ENCODE measurements at regions not wholly inside any gene's neighbourhood (a gene's known extent, or its start where the extent isn't known, plus 50 kb on each side); places are given as distances from the start of the nearest gene placed in this dataset.

DNA sequence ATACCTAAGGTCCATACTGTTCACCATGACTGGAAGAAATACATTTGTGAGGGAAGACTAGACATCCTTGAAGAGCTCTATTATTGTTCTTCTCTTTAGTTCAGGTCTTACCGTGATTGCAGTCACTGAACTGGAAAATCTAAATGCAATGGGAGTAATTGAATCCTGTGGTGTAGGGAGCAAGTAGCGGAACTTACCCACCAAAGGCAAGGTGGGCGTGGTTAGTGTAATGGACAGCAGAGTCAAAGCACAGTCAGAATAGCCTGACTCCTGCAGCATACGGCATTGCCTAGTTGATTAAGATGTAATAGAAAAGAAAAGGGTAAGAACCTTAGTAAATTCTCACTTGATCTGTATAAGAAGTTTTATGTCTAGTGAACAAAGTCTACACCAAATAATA is 679.7 kb upstream of the EPHA7 start:
- no peak for DNase-seq (ENCODE audit: low read depth)
- TF ChIP-seq, protein P1, sequence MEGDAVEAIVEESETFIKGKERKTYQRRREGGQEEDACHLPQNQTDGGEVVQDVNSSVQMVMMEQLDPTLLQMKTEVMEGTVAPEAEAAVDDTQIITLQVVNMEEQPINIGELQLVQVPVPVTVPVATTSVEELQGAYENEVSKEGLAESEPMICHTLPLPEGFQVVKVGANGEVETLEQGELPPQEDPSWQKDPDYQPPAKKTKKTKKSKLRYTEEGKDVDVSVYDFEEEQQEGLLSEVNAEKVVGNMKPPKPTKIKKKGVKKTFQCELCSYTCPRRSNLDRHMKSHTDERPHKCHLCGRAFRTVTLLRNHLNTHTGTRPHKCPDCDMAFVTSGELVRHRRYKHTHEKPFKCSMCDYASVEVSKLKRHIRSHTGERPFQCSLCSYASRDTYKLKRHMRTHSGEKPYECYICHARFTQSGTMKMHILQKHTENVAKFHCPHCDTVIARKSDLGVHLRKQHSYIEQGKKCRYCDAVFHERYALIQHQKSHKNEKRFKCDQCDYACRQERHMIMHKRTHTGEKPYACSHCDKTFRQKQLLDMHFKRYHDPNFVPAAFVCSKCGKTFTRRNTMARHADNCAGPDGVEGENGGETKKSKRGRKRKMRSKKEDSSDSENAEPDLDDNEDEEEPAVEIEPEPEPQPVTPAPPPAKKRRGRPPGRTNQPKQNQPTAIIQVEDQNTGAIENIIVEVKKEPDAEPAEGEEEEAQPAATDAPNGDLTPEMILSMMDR (IDR thresholded peaks at IDR 0.05; ENCODE audit: insufficient read depth, low read length) = no peak
- no peak overlapping the region for H3K4me3 ChIP-seq (ENCODE audit: low read depth, low read length)

GRCh38 chr6:94095961-94096360 is 676.6 kb upstream of the EPHA7 start:
- no peak overlapping the region for H3K4me3 ChIP-seq (ENCODE audit: low read depth, low read length)
- TF ChIP-seq, protein P1 (IDR thresholded peaks at IDR 0.05; ENCODE audit: insufficient read depth, low read length) = no peak
- DNase-seq (ENCODE audit: low read depth) = no peak

DNA sequence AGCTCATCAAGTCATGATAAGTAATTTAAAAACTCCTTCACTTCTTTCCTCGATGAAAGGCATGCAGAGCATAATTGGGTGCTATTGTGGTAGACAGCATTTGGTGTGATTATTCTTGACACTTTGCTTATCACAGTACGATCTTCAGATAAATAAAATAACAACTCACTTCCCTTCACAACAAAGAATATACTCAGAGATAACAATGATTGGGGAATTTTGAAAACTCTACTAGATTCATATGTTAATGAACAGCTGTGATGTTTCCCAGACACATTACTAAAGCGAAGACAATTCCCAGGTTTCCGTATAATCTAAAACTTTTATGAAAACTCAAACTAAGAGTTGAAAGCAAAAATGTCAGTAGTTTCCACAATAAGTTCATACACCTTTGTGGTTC is 670.6 kb upstream of the EPHA7 start:
- TF ChIP-seq, protein P1 (IDR thresholded peaks at IDR 0.05; ENCODE audit: insufficient read depth, low read length) = no peak
- DNase-seq (ENCODE audit: low read depth) = no peak

DNA sequence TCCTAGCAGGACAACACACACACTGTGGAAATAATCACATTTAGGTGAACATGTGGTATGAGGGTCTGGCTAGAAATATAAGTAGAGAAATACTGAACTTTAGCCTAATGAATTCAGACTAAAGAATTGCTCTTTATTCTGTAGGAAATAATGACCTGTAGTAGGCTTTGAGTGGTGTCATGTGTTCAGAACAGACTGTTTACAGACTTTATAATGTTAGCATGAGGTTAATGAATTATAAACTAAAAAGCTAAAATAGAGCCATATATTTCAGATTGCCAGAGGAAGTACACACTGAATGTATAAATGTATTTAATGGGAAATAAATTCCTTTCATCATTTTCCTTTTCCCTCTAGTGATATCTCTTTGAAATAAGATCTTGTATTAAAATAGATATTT is 669.5 kb upstream of the EPHA7 start:
- no peak overlapping the region for H3K4me3 ChIP-seq (ENCODE audit: low read depth, low read length)
- TF ChIP-seq, protein P1 (IDR thresholded peaks at IDR 0.05; ENCODE audit: insufficient read depth, low read length) = no peak
- DNase-seq (ENCODE audit: low read depth) = no peak

More for the DNA sequence above, 670.6 kb upstream of the EPHA7 start:
- H3K4me3 ChIP-seq (ENCODE audit: low read depth, low read length) = no peak overlapping the region

- TF ChIP-seq, protein P1 (IDR thresholded peaks at IDR 0.05; ENCODE audit: insufficient read depth, low read length) = no peak
- no peak for DNase-seq (ENCODE audit: low read depth)
- no peak overlapping the region for H3K4me3 ChIP-seq (ENCODE audit: low read depth, low read length)
Measured at GRCh38 chr6:94074764-94075163, 655.4 kb upstream of the EPHA7 start.

- peak; percentile 10 for DNase-seq (ENCODE audit: low read depth)
- H3K4me3 ChIP-seq (ENCODE audit: low read depth, low read length) = no peak overlapping the region
- TF ChIP-seq, protein P1 (IDR thresholded peaks at IDR 0.05; ENCODE audit: insufficient read depth, low read length) = no peak
Measured at GRCh38 chr6:94071835-94072234, 652.5 kb upstream of the EPHA7 start.

DNA sequence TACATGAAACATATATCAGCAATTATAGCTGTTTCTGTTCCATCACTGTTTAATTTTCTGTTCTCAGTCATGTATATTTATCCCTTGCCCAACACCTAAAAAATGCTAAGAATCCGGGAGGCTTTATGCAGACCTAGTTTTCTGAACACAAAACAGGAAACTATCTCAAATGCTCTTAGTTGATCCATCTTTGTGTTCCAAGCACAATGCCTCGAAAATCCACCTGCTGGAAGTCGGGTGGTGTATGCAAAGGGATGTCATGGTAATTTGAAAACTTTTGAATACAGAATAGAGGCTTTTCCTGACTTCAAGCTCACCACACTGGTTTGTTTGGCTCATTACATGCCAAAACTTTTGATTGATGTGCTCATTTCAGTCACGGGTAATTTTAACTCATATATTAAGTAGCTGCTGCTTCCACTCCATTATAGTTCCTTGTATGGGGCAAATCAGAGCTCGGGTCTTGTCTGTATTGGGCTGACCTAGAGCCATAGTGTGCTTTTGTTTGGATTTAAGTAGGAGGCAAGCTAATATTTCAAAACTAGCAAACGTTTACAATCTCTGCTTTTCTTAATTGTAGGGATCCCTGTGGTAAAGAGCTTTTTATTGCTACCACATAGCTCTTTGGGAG is 646.5 kb upstream of the EPHA7 start:
- H3K4me3 ChIP-seq (ENCODE audit: low read depth, low read length) = no peak overlapping the region
- TF ChIP-seq, protein P1 (IDR thresholded peaks at IDR 0.05; ENCODE audit: insufficient read depth, low read length) = no peak
- no peak for DNase-seq (ENCODE audit: low read depth)

All from fibroblast of the aortic adventitia (primary cell).